ENCODE measurements at regions not wholly inside any gene's neighbourhood (a gene's known extent, or its start where the extent isn't known, plus 50 kb on each side); places are given as distances from the start of the nearest gene placed in this dataset.

- no peak overlapping the region for H3K4me3 ChIP-seq (ENCODE audit: low read depth, low read length)
- TF ChIP-seq CTCF (IDR thresholded peaks at IDR 0.05; ENCODE audit: control insufficient read depth, extremely low read depth, insufficient read depth) = no peak
- DNase-seq (ENCODE audit: low read depth) = no peak
Observed at GRCh38 chr5:57327561-57328367, 153.9 kb downstream of the GPBP1 start.

GRCh38 chr5:57325678-57326397, 152.0 kb downstream of the GPBP1 start:
- no peak overlapping the region for H3K4me3 ChIP-seq (ENCODE audit: low read depth, low read length)
- TF ChIP-seq CTCF (IDR thresholded peaks at IDR 0.05; ENCODE audit: control insufficient read depth, extremely low read depth, insufficient read depth) = no peak
- DNase-seq (ENCODE audit: low read depth) = no peak

- H3K4me3 ChIP-seq (ENCODE audit: low read depth, low read length) = no peak overlapping the region
- DNase-seq (ENCODE audit: low read depth) = no peak
- no peak for TF ChIP-seq CTCF (IDR thresholded peaks at IDR 0.05; ENCODE audit: control insufficient read depth, extremely low read depth, insufficient read depth)
Observed at GRCh38 chr5:57324861-57325260, 151.0 kb downstream of the GPBP1 start.

- TF ChIP-seq CTCF (IDR thresholded peaks at IDR 0.05; ENCODE audit: control insufficient read depth, extremely low read depth, insufficient read depth) = no peak
- DNase-seq (ENCODE audit: low read depth) = no peak
- no peak overlapping the region for H3K4me3 ChIP-seq (ENCODE audit: low read depth, low read length)
Observed at GRCh38 chr5:57324181-57324580, 150.3 kb downstream of the GPBP1 start.

GRCh38 chr5:57320582-57320981, 146.7 kb downstream of the GPBP1 start:
- no peak for TF ChIP-seq CTCF (IDR thresholded peaks at IDR 0.05; ENCODE audit: control insufficient read depth, extremely low read depth, insufficient read depth)
- DNase-seq (ENCODE audit: low read depth) = no peak
- no peak overlapping the region for H3K4me3 ChIP-seq (ENCODE audit: low read depth, low read length)

GRCh38 chr5:57319628-57320027, 145.8 kb downstream of the GPBP1 start:
- no peak for TF ChIP-seq CTCF (IDR thresholded peaks at IDR 0.05; ENCODE audit: control insufficient read depth, extremely low read depth, insufficient read depth)
- no peak overlapping the region for H3K4me3 ChIP-seq (ENCODE audit: low read depth, low read length)
- DNase-seq (ENCODE audit: low read depth) = no peak

Data from LNCaP clone FGC (cell line).